GM21717 (cell line): ENCODE measurements at regions not wholly inside any gene's neighbourhood (a gene's known extent, or its start where the extent isn't known, plus 50 kb on each side); places are given as distances from the start of the nearest gene placed in this dataset.
"Not testable (repeated sequence)": the region's sequence is repeated elsewhere in the genome, so short reads cannot be mapped to it uniquely, and the experiment has no call there.

Experiments
- ATAC-seq: cut with Tn5 transposase; IDR thresholded peaks from one replicate; pipeline ENCODE4 v1.9.1; 2021; ENCODE audit warnings: mild to moderate bottlenecking, moderate library complexity; ENCODE audit not compliant: unreplicated experiment

DNA sequence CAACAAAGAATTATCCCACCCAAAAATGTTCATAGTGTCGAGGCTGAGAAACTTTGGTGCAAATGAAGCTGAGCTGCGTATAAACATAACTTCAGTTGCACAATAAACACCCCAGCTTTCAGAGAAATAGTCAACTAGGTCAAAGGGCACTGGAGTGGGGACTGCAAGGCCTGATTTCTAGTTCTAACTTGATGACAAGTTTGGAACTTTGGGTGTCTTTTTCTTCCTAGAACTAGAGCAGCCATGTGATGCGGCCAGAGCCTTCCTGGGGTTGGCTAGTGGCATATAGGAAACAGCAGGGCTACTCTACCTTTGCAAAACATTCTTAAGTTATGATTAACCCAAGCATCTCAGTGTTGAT, 298.4 kb upstream of the AMIGO2 start:
- no peak for ATAC-seq

GRCh38 chr12:47377414-47378221, 297.9 kb upstream of the AMIGO2 start:
- no peak for ATAC-seq

- ATAC-seq: no peak
These were observed 297.2 kb upstream of the AMIGO2 start for GRCh38 chr12:47376927-47377326.

GRCh38 chr12:47373554-47374150, 293.9 kb upstream of the AMIGO2 start:
- no peak for ATAC-seq

DNA sequence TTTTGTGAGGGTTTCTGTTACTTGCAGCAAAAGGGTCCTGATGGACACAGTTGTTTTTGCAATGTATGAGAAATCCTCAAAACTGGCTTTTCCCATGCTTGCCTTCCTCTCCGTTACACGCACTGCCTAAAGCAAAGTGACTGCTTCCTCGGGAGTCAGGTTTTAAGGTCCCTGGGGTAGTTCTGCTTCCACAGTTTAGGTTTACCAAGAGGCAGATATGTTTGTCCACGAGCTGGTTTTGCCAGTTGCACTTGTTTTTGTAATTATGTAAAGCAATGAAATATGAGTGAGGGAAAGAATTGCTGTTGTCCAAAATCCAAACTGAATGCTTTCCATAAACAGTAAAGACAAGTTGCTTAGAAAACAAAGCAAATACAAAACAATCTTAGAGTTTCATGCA, 290.7 kb upstream of the AMIGO2 start:
- ATAC-seq: no peak

DNA sequence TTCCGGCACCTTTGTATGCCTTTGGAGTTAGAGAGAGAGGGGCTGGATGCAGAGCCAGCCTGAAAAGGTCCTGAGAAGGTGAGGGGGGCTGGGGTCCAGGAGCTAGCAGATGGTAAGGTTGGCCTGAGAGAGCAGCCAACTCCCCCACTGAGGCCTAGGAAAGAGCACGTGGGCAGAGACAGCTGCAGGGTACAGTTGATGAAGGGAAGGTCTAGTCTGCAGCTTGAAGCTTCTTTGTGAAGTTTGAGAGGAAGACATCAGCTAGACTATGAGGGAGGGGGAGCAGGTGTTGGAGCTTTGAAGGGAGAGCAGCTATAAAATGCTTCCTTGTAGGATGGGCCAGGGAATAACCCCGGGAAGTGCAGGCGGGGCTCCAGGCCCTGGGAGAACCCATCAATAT, 289.3 kb upstream of the AMIGO2 start:
- ATAC-seq: no peak

GRCh38 chr12:47367912-47368537, 288.3 kb upstream of the AMIGO2 start:
- no peak for ATAC-seq

DNA sequence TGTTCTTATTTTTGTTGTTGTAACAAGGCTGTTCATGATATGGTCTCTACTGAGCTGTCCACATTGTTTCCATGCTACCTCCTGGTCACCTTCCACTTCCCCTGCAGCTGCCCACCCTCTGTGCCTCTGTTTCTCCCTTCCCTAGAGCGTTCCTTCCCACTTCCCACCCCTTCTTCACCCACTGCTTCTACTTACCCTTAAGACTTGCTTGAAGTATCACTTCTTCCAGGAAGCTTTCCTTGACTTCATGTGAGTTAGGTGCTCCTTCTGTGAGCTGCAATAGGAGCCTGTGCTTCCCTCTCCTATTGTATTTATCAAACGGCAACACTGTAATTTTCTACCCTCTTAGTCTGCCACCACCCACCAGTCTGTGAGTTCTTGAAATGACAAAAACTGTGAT, 286.8 kb upstream of the AMIGO2 start:
- ATAC-seq: no peak

DNA sequence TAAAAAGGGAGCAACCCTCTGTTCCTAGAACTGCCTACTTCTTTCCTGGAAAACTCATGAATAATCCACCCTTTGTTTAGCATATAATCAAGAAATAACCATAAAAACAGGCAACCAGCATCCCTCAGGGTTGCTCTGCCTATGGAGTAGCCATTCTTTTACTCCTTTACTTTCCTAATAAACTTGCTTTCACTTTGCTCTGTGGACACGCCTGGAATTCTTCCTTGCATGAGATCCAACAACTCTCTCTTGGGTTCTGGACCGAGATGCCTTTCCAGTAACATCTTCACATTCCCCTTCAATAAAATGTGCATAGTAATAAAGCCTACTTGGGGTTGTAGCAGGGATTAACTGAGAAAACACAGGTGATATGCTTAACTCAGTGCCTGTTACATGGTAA, 286.4 kb upstream of the AMIGO2 start:
- ATAC-seq: no peak

GRCh38 chr12:47365443-47366076, 285.8 kb upstream of the AMIGO2 start:
- not testable (repeated sequence) for ATAC-seq

DNA sequence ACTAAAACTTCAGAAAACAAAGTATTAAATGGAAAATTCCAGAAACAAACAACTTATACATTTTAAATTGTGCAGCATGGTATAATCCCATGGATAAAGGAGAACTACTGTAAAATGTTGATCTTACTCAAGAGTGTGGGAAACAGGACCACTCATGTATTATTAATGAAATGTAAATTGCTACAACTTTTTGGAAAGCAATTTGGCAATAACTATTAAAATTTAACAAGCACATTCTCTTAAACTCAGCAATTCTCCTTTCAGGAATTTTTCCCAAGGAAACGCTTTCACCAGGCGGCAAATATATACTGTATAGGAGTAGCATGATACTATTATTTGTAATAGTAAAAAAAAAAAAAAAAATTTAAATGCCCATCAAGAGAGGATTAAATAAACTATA, 284.5 kb upstream of the AMIGO2 start:
- ATAC-seq: no peak

DNA sequence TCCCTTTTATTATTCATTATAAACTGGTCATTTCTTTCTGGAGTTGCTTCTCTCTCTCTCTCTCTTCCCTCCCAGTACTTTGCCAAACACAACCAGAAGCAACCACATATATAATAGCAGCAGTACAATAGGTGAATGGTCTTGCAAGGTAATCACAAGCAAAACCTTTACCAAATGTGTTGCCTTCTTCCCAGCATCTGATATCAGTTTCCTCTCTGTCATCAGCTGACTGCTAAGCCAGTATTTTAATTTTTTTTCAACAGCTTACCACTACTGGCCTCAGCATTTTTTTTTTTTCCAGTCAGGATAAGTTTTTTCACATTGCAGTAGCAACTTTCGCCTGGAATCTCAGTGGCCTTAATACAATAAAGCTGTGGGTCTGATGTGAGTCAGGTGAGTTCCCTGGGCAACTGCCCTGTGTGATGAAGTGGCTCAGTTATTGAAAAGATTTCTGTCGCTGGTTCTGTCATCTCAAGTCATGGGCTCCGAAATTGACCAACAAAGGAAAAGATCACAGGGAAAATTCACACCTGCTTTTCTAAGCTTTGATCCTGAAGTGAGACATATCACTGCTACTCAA, 282.5 kb upstream of the AMIGO2 start:
- ATAC-seq: no peak

GRCh38 chr12:47361389-47362021, 281.7 kb upstream of the AMIGO2 start:
- ATAC-seq: peak; percentile 72

DNA sequence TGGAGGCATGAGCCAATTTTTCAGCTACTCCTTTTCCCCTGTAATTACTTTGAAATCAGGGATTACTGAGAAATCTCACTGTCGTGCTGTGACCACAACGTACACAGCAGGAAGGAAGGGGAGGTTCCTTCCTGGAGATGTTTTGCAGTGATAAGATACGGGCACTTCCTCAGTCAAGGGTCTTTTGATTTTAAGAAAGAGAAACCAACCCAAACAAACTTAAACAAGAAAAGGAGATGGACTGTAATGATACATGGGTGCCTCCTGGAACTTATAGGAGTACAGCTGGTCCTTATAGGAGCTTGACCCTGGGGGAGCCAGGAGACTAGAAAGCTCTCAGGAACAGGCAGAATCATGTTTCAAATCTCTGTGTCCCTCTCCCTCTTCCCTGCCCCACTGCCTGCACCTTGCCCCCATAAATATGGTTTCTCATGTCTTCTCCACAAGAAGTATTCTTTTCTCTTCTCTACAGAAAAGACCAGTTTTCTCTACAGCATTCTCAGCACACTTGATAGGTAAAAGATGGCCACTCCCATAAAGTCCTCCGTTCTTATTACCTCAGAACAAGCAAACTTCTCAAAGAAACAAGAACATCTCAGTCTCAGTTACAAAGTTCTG, 281.1 kb upstream of the AMIGO2 start:
- peak; percentile 14 for ATAC-seq

- ATAC-seq: no peak
These were observed 280.3 kb upstream of the AMIGO2 start for GRCh38 chr12:47360093-47360480.

DNA sequence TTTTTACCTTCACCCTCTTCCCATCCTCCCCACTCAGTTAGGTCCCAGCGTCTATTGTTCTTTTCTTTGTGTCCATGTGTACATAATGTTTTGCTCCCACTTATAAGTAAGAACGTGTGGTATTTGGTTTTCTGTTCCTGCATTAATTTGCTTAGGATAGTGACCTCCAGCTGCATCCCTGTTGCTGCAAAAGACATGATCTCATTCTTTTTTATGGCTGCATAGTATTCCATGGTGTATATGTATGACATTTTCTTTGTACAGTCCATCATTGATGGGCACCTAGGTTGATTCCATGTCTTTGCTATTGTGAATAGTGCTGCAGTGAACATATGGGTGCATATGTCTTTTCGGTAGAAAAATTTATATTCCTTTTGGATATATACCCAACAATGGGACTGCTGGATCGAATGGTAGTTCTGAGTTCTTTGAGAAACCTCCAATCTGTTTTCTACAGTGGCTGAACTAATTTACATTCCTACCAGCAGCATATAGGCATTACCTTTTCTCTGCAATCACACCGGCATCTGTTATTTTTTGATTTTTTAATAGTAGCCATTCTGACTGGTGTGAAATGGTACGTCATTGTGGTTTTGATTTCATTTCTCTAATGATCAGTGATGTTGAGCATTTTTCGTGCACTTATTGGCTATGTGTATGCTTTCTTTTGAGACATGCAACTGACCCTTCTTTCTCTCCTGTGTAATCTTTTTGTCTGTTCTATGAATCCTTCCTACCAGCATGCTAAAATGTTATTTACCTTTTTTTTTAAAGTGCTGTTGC, 279.7 kb upstream of the AMIGO2 start:
- no peak for ATAC-seq

DNA sequence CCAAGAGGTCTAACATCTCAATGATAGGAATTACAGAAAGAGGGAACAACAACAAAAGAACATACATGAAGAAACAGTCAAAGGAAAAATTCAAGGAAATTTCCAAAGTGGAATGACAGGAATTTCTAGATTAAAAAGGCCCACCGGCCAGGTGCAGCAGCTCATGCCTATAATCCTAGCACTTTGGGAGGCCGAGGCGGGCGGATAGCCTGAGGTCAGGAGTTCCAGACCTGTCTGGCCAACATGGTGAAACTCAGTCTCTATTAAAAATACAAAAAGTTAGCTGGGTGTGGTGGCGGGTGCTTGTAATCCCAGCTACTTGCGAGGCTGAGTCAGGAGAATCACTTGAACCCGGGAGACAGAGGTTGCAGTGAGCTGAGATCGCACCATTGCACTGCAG, 277.2 kb upstream of the AMIGO2 start:
- not testable (repeated sequence) for ATAC-seq

GRCh38 chr12:47356129-47356700, 276.5 kb upstream of the AMIGO2 start:
- ATAC-seq: peak; percentile 82

- ATAC-seq: no peak
These were observed 273.7 kb upstream of the AMIGO2 start for GRCh38 chr12:47353508-47353907.
